Astrocyte (in vitro differentiated cells and primary cell): ENCODE measurements at regions not wholly inside any gene's neighbourhood (a gene's known extent, or its start where the extent isn't known, plus 50 kb on each side); places are given as distances from the start of the nearest gene placed in this dataset.
A peak's percentile ranks its signal among the peaks of the same experiment; 100 is the strongest.

Source experiments
- DNase-seq: peaks from one replicate; pipeline ENCODE4 v3.0.0-alpha.2; 2010; ENCODE audit warnings: low read depth
- FAIRE-seq: peaks from 2 replicates; lab custom pipeline; 2011; peaks lifted over from hg19 to GRCh38; lab: Jason Lieb, UNC
- H2AFZ ChIP-seq: 2 replicates; pipeline ENCODE4 v1.6.0; 2012; ENCODE audit warnings: low read depth, low read length, inconsistent platforms
- H3K27ac ChIP-seq: 2 replicates; pipeline ENCODE4 v1.5.1; 2011; ENCODE audit warnings: low read depth, low read length, inconsistent platforms
- H3K27me3 ChIP-seq: 2 replicates; pipeline ENCODE4 v1.6.0; 2011; ENCODE audit warnings: low read length, inconsistent platforms; ENCODE audit not compliant: insufficient read depth
- H3K36me3 ChIP-seq: 2 replicates; pipeline ENCODE4 v1.5.1; 2011; ENCODE audit warnings: low read length, inconsistent platforms; ENCODE audit not compliant: insufficient read depth
- H3K4me1 ChIP-seq: 2 replicates; pipeline ENCODE4 v1.5.1; 2011; ENCODE audit warnings: low read length, inconsistent platforms; ENCODE audit not compliant: insufficient read depth
- H3K4me2 ChIP-seq: 2 replicates; pipeline ENCODE4 v1.6.0; 2012; ENCODE audit warnings: low read length, inconsistent platforms
- H3K4me3 ChIP-seq: 2 replicates; pipeline ENCODE4 v1.5.1; 2011; ENCODE audit warnings: low read depth, mild to moderate bottlenecking, low read length, inconsistent platforms; ENCODE audit not compliant: insufficient read depth
- H3K79me2 ChIP-seq: 2 replicates; pipeline ENCODE4 v1.6.0; 2012; ENCODE audit warnings: mild to moderate bottlenecking, low read length, inconsistent platforms; ENCODE audit not compliant: insufficient read depth
- H3K9ac ChIP-seq: 2 replicates; pipeline ENCODE4 v1.6.0; 2012; ENCODE audit warnings: mild to moderate bottlenecking, low read length, inconsistent platforms
- H3K9me3 ChIP-seq: 2 replicates; pipeline ENCODE4 v1.5.1; 2012; ENCODE audit warnings: low read depth, mild to moderate bottlenecking, low read length, inconsistent platforms; ENCODE audit not compliant: insufficient read depth
- H4K20me1 ChIP-seq: 2 replicates; pipeline ENCODE4 v1.6.0; 2012; ENCODE audit warnings: low read length, inconsistent platforms; ENCODE audit not compliant: insufficient read depth
- H3K27ac Mint-ChIP-seq: one replicate; pipeline ENCODE4 v1.8.0; 2021; ENCODE audit warnings: mild to moderate bottlenecking, mixed read lengths; ENCODE audit not compliant: unreplicated experiment
- H3K27me3 Mint-ChIP-seq: one replicate; pipeline ENCODE4 v1.8.0; 2021; ENCODE audit warnings: low read depth, mixed read lengths; ENCODE audit not compliant: unreplicated experiment
- H3K36me3 Mint-ChIP-seq: one replicate; pipeline ENCODE4 v1.8.0; 2021; ENCODE audit warnings: low read depth, mixed read lengths; ENCODE audit not compliant: unreplicated experiment
- H3K4me1 Mint-ChIP-seq: one replicate; pipeline ENCODE4 v1.8.0; 2021; ENCODE audit warnings: low read depth, mixed read lengths; ENCODE audit not compliant: unreplicated experiment
- H3K4me3 Mint-ChIP-seq: one replicate; pipeline ENCODE4 v1.8.0; 2021; ENCODE audit warnings: mild to moderate bottlenecking, moderate library complexity, mixed read lengths; ENCODE audit not compliant: unreplicated experiment
- H3K9me3 Mint-ChIP-seq: one replicate; pipeline ENCODE4 v1.8.0; 2021; ENCODE audit warnings: mild to moderate bottlenecking, mixed read lengths; ENCODE audit not compliant: unreplicated experiment
- CTCF ChIP-seq: IDR thresholded peaks from 2 replicates; pipeline ENCODE4 v1.5.1; 2011; ENCODE audit warnings: low read depth, mild to moderate bottlenecking, inconsistent platforms, low read length, moderate library complexity; ENCODE audit not compliant: insufficient read depth
- EZH2 ChIP-seq: IDR thresholded peaks from 2 replicates; pipeline ENCODE4 v1.6.1; 2012; ENCODE audit warnings: mild to moderate bottlenecking, low read length, inconsistent platforms; ENCODE audit not compliant: insufficient read depth

- Histone ChIP-seq H2AFZ (no peak overlapping the region), H3K4me2 (no peak overlapping the region), H3K27me3 (no peaks in the 10 kb centered on the region), H3K4me1 (no peaks in the 10 kb centered on the region), H3K79me2 (no peaks in the 10 kb centered on the region), H3K9ac (no peak overlapping the region), H3K4me3 (no peak overlapping the region), H3K36me3 (no peaks in the 10 kb centered on the region), H3K9me3 (no peaks in the 10 kb centered on the region), H3K27ac (no peak overlapping the region), H4K20me1 (no peaks in the 10 kb centered on the region)
- FAIRE-seq (no peak), DNase-seq (peak; percentile 2)
- Mint-ChIP-seq H3K9me3 (no peaks in the 10 kb centered on the region), H3K36me3 (no peaks in the 10 kb centered on the region), H3K27me3 (peaks cover 6% of the 10 kb centered on the region), H3K4me3 (no peak overlapping the region), H3K27ac (no peak overlapping the region), H3K4me1 (peaks cover 4% of the 10 kb centered on the region)
- TF ChIP-seq CTCF (no peak), EZH2 (no peak)
Observed at GRCh38 chr6:82118150-82118562, 129.4 kb downstream of the IBTK start.

- no peak for DNase-seq
- H3K4me3 Mint-ChIP-seq: no peak overlapping the region
- Histone ChIP-seq H2AFZ (no peak overlapping the region), H3K27me3 (no peaks in the 10 kb centered on the region), H3K36me3 (no peaks in the 10 kb centered on the region), H3K9me3 (no peaks in the 10 kb centered on the region), H3K27ac (no peak overlapping the region), H3K4me3 (no peak overlapping the region), H3K4me2 (no peak overlapping the region), H3K9ac (no peak overlapping the region), H3K79me2 (no peaks in the 10 kb centered on the region), H4K20me1 (no peaks in the 10 kb centered on the region), H3K4me1 (no peaks in the 10 kb centered on the region)
- H3K36me3 Mint-ChIP-seq: no peaks in the 10 kb centered on the region
- no peak for TF ChIP-seq CTCF
- TF ChIP-seq EZH2: no peak
- peaks cover 9% of the 10 kb centered on the region for H3K4me1 Mint-ChIP-seq
- no peak for FAIRE-seq
- H3K27me3 Mint-ChIP-seq: peaks cover 6% of the 10 kb centered on the region
- peaks cover 2% of the 10 kb centered on the region for H3K9me3 Mint-ChIP-seq
- no peak overlapping the region for H3K27ac Mint-ChIP-seq
Observed at GRCh38 chr6:82114748-82115147, 132.8 kb downstream of the IBTK start.

- Histone ChIP-seq H3K4me3 (no peak overlapping the region), H3K4me2 (no peak overlapping the region), H3K79me2 (no peaks in the 10 kb centered on the region), H3K27me3 (no peaks in the 10 kb centered on the region), H3K36me3 (no peaks in the 10 kb centered on the region), H3K9ac (no peak overlapping the region), H3K4me1 (no peaks in the 10 kb centered on the region), H3K27ac (no peak overlapping the region), H3K9me3 (no peaks in the 10 kb centered on the region), H2AFZ (no peak overlapping the region), H4K20me1 (no peaks in the 10 kb centered on the region)
- H3K36me3 Mint-ChIP-seq: no peaks in the 10 kb centered on the region
- H3K4me1 Mint-ChIP-seq: peaks cover 9% of the 10 kb centered on the region
- peaks cover 7% of the 10 kb centered on the region for H3K9me3 Mint-ChIP-seq
- H3K4me3 Mint-ChIP-seq: no peak overlapping the region
- peak; percentile 23 for DNase-seq
- H3K27ac Mint-ChIP-seq: no peak overlapping the region
- peaks cover 6% of the 10 kb centered on the region for H3K27me3 Mint-ChIP-seq
- no peak for TF ChIP-seq EZH2
- TF ChIP-seq CTCF: no peak
- peak; percentile 17 for FAIRE-seq
Observed at GRCh38 chr6:82113231-82113630, 134.3 kb downstream of the IBTK start.
